MM.1S (cell line): ENCODE measurements at regions not wholly inside any gene's neighbourhood (a gene's known extent, or its start where the extent isn't known, plus 50 kb on each side); places are given as distances from the start of the nearest gene placed in this dataset.

ENCODE experiments used
- DNase-seq: peaks from one replicate; pipeline ENCODE4 v3.0.0-alpha.2; 2015
- H2AFZ ChIP-seq: fragments of 300-600 bp; sonication (generic); 2 replicates; pipeline ENCODE4 v1.6.0; 2016; ENCODE audit warnings: antibody characterized with exemption, low read length
- H3F3A ChIP-seq: fragments of 300-600 bp; sonication (generic); 2 replicates; pipeline ENCODE4 v1.6.1; 2016; ENCODE audit warnings: mild to moderate bottlenecking, antibody characterized with exemption, low read length, moderate library complexity, mixed read lengths; ENCODE audit not compliant: insufficient read depth
- H3K27ac ChIP-seq: fragments of 300-600 bp; sonication (generic); 2 replicates; pipeline ENCODE4 v1.5.1; 2016; ENCODE audit warnings: mild to moderate bottlenecking, low read length
- H3K27me3 ChIP-seq: fragments of 300-600 bp; sonication (generic); replicated peaks from 2 replicates; pipeline ENCODE4 v1.6.0; 2016; ENCODE audit warnings: low read length; ENCODE audit not compliant: insufficient read depth
- H3K36me3 ChIP-seq: fragments of 300-600 bp; sonication (generic); replicated peaks from 2 replicates; pipeline ENCODE4 v1.6.1; 2016; ENCODE audit warnings: mild to moderate bottlenecking, low read length, mixed read lengths; ENCODE audit not compliant: insufficient read depth
- H3K4me1 ChIP-seq: fragments of 300-600 bp; sonication (generic); 2 replicates; pipeline ENCODE4 v1.6.1; 2016; ENCODE audit warnings: low read length, mixed read lengths
- H3K4me2 ChIP-seq: fragments of 300-600 bp; sonication (generic); 2 replicates; pipeline ENCODE4 v1.6.0; 2016; ENCODE audit warnings: low read depth, low read length
- H3K4me3 ChIP-seq: fragments of 300-600 bp; sonication (generic); 2 replicates; pipeline ENCODE4 v1.5.1; 2016; ENCODE audit warnings: low read length, mixed read lengths
- H3K79me2 ChIP-seq: fragments of 300-600 bp; sonication (generic); 2 replicates; pipeline ENCODE4 v1.6.1; 2016; ENCODE audit warnings: mixed run types, low read length, mixed read lengths
- H3K9ac ChIP-seq: fragments of 300-600 bp; sonication (generic); 2 replicates; pipeline ENCODE4 v1.6.1; 2016; ENCODE audit warnings: low read length, mixed read lengths
- H3K9me2 ChIP-seq: fragments of 300-600 bp; sonication (generic); replicated peaks from 2 replicates; pipeline ENCODE4 v1.6.1; 2016; ENCODE audit warnings: mild to moderate bottlenecking, low read length, mixed read lengths; ENCODE audit not compliant: insufficient read depth
- H3K9me3 ChIP-seq: fragments of 300-600 bp; sonication (generic); replicated peaks from 2 replicates; pipeline ENCODE4 v1.6.1; 2016; ENCODE audit warnings: mild to moderate bottlenecking, low read length, mixed read lengths; ENCODE audit not compliant: insufficient read depth
- H4K20me1 ChIP-seq: fragments of 300-600 bp; sonication (generic); 2 replicates; pipeline ENCODE4 v1.6.1; 2016; ENCODE audit warnings: mild to moderate bottlenecking, low read length, moderate library complexity, mixed read lengths; ENCODE audit not compliant: insufficient read depth
- CTCF ChIP-seq: fragments of 300-600 bp; sonication (generic); IDR thresholded peaks from 2 replicates; pipeline ENCODE4 v1.5.1; 2016; ENCODE audit warnings: antibody characterized with exemption, low read length, mixed read lengths
- EZH2 ChIP-seq: fragments of 300-600 bp; sonication (generic); optimal IDR thresholded peaks from 2 replicates; pipeline ENCODE3; 2017; ENCODE audit warnings: low read depth, mild to moderate bottlenecking, antibody characterized with exemption, low read length, mixed read lengths
- EZH2phosphoT487 ChIP-seq: fragments of 300-600 bp; sonication (generic); IDR thresholded peaks from 2 replicates; pipeline ENCODE4 v1.6.1; 2018; ENCODE audit warnings: antibody characterized with exemption, low read length

GRCh38 chr4:120629546-120630108 is 292.9 kb downstream of the PRDM5 start:
- Histone ChIP-seq H3K4me1 (no peaks in the 10 kb centered on the region), H4K20me1 (no peaks in the 10 kb centered on the region), H3K79me2 (no peaks in the 10 kb centered on the region), H3K9me3 (no peaks in the 10 kb centered on the region), H3K27ac (no peak overlapping the region), H3K4me2 (no peak overlapping the region), H3K9ac (no peak overlapping the region), H3F3A (no peaks in the 10 kb centered on the region), H3K36me3 (no peaks in the 10 kb centered on the region), H3K27me3 (no peaks in the 10 kb centered on the region), H2AFZ (no peak overlapping the region), H3K9me2 (no peaks in the 10 kb centered on the region), H3K4me3 (no peak overlapping the region)
- TF ChIP-seq CTCF, result no peak
- no peak for TF ChIP-seq EZH2phosphoT487
- TF ChIP-seq EZH2, result no peak
- DNase-seq, result no peak

GRCh38 chr4:120622601-120623000 is 299.9 kb downstream of the PRDM5 start:
- Histone ChIP-seq H2AFZ (no peak overlapping the region), H3F3A (no peaks in the 10 kb centered on the region), H3K79me2 (no peaks in the 10 kb centered on the region), H3K4me1 (peaks cover 8% of the 10 kb centered on the region; the same call in 1 of the 2 replicates), H3K27ac (no peak overlapping the region), H3K4me3 (no peak overlapping the region), H3K4me2 (no peak overlapping the region), H3K9me3 (no peaks in the 10 kb centered on the region), H3K9ac (no peak overlapping the region), H3K9me2 (no peaks in the 10 kb centered on the region), H3K36me3 (no peaks in the 10 kb centered on the region), H3K27me3 (no peaks in the 10 kb centered on the region), H4K20me1 (no peaks in the 10 kb centered on the region)
- no peak for TF ChIP-seq CTCF
- no peak for TF ChIP-seq EZH2phosphoT487
- no peak for TF ChIP-seq EZH2
- DNase-seq, result no peak

- DNase-seq, result no peak
- H3K9ac ChIP-seq, result no peak overlapping the region
- H3K4me1 ChIP-seq, result no peaks in the 10 kb centered on the region
- H3K4me2 ChIP-seq, result no peak overlapping the region
- no peaks in the 10 kb centered on the region for H3K36me3 ChIP-seq
- H4K20me1 ChIP-seq, result no peaks in the 10 kb centered on the region
- TF ChIP-seq CTCF (no peak), EZH2 (no peak), EZH2phosphoT487 (no peak)
- H3K9me2 ChIP-seq, result no peaks in the 10 kb centered on the region
- no peaks in the 10 kb centered on the region for H3K79me2 ChIP-seq
- H2AFZ ChIP-seq, result no peak overlapping the region
- H3K27me3 ChIP-seq, result no peaks in the 10 kb centered on the region
- H3K4me3 ChIP-seq, result no peak overlapping the region
- H3F3A ChIP-seq, result no peaks in the 10 kb centered on the region
- no peaks in the 10 kb centered on the region for H3K9me3 ChIP-seq
- no peak overlapping the region for H3K27ac ChIP-seq
Measured at GRCh38 chr4:120617171-120617570, 305.4 kb downstream of the PRDM5 start.
